ENCODE measurements at regions not wholly inside any gene's neighbourhood (a gene's known extent, or its start where the extent isn't known, plus 50 kb on each side); places are given as distances from the start of the nearest gene placed in this dataset.

DNA sequence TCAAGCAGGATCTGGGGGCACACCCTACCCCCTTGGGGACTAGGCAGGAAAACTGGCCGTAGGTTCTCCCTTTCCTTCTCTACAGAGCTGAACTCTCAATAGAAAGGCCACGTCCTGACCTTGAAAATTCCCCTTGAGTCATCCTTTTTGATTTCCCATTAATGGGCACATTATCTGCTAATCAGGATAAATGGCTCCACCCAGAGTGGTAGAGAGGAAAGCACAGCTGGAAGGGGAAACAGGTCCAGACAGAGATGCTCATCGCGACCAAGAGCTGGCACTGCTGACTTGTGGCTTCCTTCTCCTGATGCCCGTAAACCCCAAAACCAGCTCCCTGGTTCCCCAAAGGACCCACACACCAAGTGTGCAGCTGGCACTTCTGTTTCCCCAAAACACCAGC is 206.5 kb upstream of the CDH5 start:
- no peak for TF ChIP-seq EZH2phosphoT487 (IDR thresholded peaks at IDR 0.05; ENCODE audit: borderline replicate concordance, low read length)
- TF ChIP-seq, protein P1, sequence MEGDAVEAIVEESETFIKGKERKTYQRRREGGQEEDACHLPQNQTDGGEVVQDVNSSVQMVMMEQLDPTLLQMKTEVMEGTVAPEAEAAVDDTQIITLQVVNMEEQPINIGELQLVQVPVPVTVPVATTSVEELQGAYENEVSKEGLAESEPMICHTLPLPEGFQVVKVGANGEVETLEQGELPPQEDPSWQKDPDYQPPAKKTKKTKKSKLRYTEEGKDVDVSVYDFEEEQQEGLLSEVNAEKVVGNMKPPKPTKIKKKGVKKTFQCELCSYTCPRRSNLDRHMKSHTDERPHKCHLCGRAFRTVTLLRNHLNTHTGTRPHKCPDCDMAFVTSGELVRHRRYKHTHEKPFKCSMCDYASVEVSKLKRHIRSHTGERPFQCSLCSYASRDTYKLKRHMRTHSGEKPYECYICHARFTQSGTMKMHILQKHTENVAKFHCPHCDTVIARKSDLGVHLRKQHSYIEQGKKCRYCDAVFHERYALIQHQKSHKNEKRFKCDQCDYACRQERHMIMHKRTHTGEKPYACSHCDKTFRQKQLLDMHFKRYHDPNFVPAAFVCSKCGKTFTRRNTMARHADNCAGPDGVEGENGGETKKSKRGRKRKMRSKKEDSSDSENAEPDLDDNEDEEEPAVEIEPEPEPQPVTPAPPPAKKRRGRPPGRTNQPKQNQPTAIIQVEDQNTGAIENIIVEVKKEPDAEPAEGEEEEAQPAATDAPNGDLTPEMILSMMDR (IDR thresholded peaks at IDR 0.05; ENCODE audit: low read depth, low read length, poor library complexity, severe bottlenecking) = no peak
- Histone ChIP-seq H3K27ac (ENCODE audit: low read depth, low read length) (no peak overlapping the region), H3K79me2 (ENCODE audit: control insufficient read depth, low read length) (no peaks in the 10 kb centered on the region), H3K36me3 (ENCODE audit: control insufficient read depth, low read length) (no peaks in the 10 kb centered on the region), H3K9me2 (replicated peaks; ENCODE audit: control insufficient read depth, low read length) (no peaks in the 10 kb centered on the region), H3K4me3 (ENCODE audit: low read length) (no peak overlapping the region), H4K20me1 (ENCODE audit: control insufficient read depth, insufficient read depth, low read depth, low read length) (no peaks in the 10 kb centered on the region), H3K4me2 (ENCODE audit: low read length) (no peak overlapping the region), H3F3A (ENCODE audit: control insufficient read depth, insufficient read depth) (no peaks in the 10 kb centered on the region), H3K9me3 (ENCODE audit: control insufficient read depth, insufficient read depth, low read length) (no peaks in the 10 kb centered on the region), H3K27me3 (ENCODE audit: control insufficient read depth, low read length) (no peaks in the 10 kb centered on the region), H3K4me1 (ENCODE audit: control insufficient read depth, low read length) (no peaks in the 10 kb centered on the region)

DNA sequence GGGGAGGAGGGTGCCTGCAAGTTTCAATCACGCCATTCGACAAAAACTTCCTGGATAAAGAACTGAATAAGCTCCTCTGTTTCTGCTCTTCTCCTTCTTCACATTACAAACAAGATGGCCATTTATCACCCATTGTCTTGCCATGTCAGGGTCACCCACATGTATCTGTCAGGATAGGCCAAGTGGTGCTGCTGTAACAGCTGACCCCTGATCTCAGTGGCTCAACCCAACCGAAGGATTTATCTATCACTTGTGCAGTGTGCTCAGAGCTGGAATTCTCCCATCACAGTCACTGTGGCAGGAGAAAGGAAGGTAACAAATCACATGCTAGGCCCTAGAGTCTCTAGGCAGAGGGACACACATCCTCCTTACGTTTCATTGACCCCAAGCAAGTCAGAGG is 210.0 kb upstream of the CDH5 start:
- TF ChIP-seq, protein P1 (IDR thresholded peaks at IDR 0.05; ENCODE audit: low read depth, low read length, poor library complexity, severe bottlenecking) = no peak
- no peak for TF ChIP-seq EZH2phosphoT487 (IDR thresholded peaks at IDR 0.05; ENCODE audit: borderline replicate concordance, low read length)
- H4K20me1 ChIP-seq (ENCODE audit: control insufficient read depth, insufficient read depth, low read depth, low read length) = no peaks in the 10 kb centered on the region
- no peaks in the 10 kb centered on the region for H3K9me3 ChIP-seq (ENCODE audit: control insufficient read depth, insufficient read depth, low read length)
- no peak overlapping the region for H3K4me2 ChIP-seq (ENCODE audit: low read length)
- H3K27me3 ChIP-seq (ENCODE audit: control insufficient read depth, low read length) = no peaks in the 10 kb centered on the region
- H3K4me3 ChIP-seq (ENCODE audit: low read length) = no peak overlapping the region
- no peaks in the 10 kb centered on the region for H3F3A ChIP-seq (ENCODE audit: control insufficient read depth, insufficient read depth)
- no peak overlapping the region for H3K27ac ChIP-seq (ENCODE audit: low read depth, low read length)
- H3K4me1 ChIP-seq (ENCODE audit: control insufficient read depth, low read length) = no peaks in the 10 kb centered on the region
- no peaks in the 10 kb centered on the region for H3K9me2 ChIP-seq (replicated peaks; ENCODE audit: control insufficient read depth, low read length)
- no peaks in the 10 kb centered on the region for H3K36me3 ChIP-seq (ENCODE audit: control insufficient read depth, low read length)
- H3K79me2 ChIP-seq (ENCODE audit: control insufficient read depth, low read length) = no peaks in the 10 kb centered on the region

DNA sequence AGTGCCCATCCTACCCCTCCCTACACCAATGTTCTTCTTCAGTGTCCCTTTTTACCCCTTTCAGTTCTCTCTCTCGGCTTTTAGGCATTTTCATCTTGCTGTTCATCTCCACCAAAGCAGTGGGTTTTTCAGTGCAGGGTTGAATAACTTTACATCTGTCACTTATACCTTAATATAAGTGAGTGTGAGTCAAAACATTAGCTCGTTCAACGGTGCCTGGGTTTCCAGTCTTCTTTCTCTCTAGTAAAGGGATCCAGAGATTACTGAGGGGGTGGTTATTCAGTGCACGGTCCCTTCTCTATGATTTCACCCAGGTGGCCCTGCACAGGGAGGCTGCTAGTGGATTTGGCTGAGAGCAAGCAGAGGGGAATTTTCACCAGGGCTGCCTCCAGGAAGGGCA is 210.6 kb upstream of the CDH5 start:
- Histone ChIP-seq H3F3A (ENCODE audit: control insufficient read depth, insufficient read depth) (no peaks in the 10 kb centered on the region), H3K4me3 (ENCODE audit: low read length) (no peak overlapping the region), H3K4me1 (ENCODE audit: control insufficient read depth, low read length) (no peaks in the 10 kb centered on the region), H3K27me3 (ENCODE audit: control insufficient read depth, low read length) (no peaks in the 10 kb centered on the region), H3K79me2 (ENCODE audit: control insufficient read depth, low read length) (no peaks in the 10 kb centered on the region), H3K27ac (ENCODE audit: low read depth, low read length) (no peak overlapping the region), H3K9me2 (replicated peaks; ENCODE audit: control insufficient read depth, low read length) (no peaks in the 10 kb centered on the region), H4K20me1 (ENCODE audit: control insufficient read depth, insufficient read depth, low read depth, low read length) (no peaks in the 10 kb centered on the region), H3K9me3 (ENCODE audit: control insufficient read depth, insufficient read depth, low read length) (no peaks in the 10 kb centered on the region), H3K4me2 (ENCODE audit: low read length) (no peak overlapping the region), H3K36me3 (ENCODE audit: control insufficient read depth, low read length) (no peaks in the 10 kb centered on the region)
- TF ChIP-seq, protein P1 (IDR thresholded peaks at IDR 0.05; ENCODE audit: low read depth, low read length, poor library complexity, severe bottlenecking) = no peak
- TF ChIP-seq EZH2phosphoT487 (IDR thresholded peaks at IDR 0.05; ENCODE audit: borderline replicate concordance, low read length) = no peak

DNA sequence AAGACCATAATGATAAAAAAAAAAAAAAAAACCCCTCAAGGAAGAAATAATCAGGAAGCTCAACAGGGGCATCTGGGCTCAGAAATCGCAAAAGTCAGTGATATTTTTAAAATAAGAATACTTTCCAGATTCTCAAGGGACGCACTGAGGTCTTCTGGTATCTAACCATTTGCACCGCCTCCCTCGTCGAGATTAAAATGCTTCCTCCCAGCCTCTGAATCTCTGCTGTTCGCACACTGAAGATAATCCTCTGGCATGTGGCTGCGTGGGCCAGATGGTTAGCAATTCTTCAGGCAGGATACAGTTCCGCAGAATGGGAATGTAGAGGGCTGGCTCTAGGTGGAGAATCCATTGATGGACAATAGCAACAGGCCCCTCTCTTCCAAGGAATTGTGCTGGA is 211.7 kb upstream of the CDH5 start:
- H3K9me2 ChIP-seq (replicated peaks; ENCODE audit: control insufficient read depth, low read length) = no peaks in the 10 kb centered on the region
- H3K79me2 ChIP-seq (ENCODE audit: control insufficient read depth, low read length) = no peaks in the 10 kb centered on the region
- H3K27me3 ChIP-seq (ENCODE audit: control insufficient read depth, low read length) = no peaks in the 10 kb centered on the region
- no peaks in the 10 kb centered on the region for H3K36me3 ChIP-seq (ENCODE audit: control insufficient read depth, low read length)
- no peak for TF ChIP-seq EZH2phosphoT487 (IDR thresholded peaks at IDR 0.05; ENCODE audit: borderline replicate concordance, low read length)
- TF ChIP-seq, protein P1 (IDR thresholded peaks at IDR 0.05; ENCODE audit: low read depth, low read length, poor library complexity, severe bottlenecking) = no peak
- H3F3A ChIP-seq (ENCODE audit: control insufficient read depth, insufficient read depth) = no peaks in the 10 kb centered on the region
- no peaks in the 10 kb centered on the region for H3K9me3 ChIP-seq (ENCODE audit: control insufficient read depth, insufficient read depth, low read length)
- no peaks in the 10 kb centered on the region for H4K20me1 ChIP-seq (ENCODE audit: control insufficient read depth, insufficient read depth, low read depth, low read length)
- H3K4me2 ChIP-seq (ENCODE audit: low read length) = no peak overlapping the region
- H3K4me3 ChIP-seq (ENCODE audit: low read length) = no peak overlapping the region
- no peak overlapping the region for H3K27ac ChIP-seq (ENCODE audit: low read depth, low read length)
- no peaks in the 10 kb centered on the region for H3K4me1 ChIP-seq (ENCODE audit: control insufficient read depth, low read length)

Measured in DOHH2 (cell line).